ENCODE measurements at regions not wholly inside any gene's neighbourhood (a gene's known extent, or its start where the extent isn't known, plus 50 kb on each side); places are given as distances from the start of the nearest gene placed in this dataset.

GRCh38 chr13:50136226-50136625 lies 121.0 kb downstream of the KCNRG start:
- TF ChIP-seq CTCF (IDR thresholded peaks at IDR 0.05) (no peak), POLR2A (IDR thresholded peaks at IDR 0.05) (no peak), POLR2AphosphoS5 (IDR thresholded peaks at IDR 0.05) (no peak), EP300 (IDR thresholded peaks at IDR 0.05) (no peak)
